ENCODE measurements at regions not wholly inside any gene's neighbourhood (a gene's known extent, or its start where the extent isn't known, plus 50 kb on each side); places are given as distances from the start of the nearest gene placed in this dataset.

DNA sequence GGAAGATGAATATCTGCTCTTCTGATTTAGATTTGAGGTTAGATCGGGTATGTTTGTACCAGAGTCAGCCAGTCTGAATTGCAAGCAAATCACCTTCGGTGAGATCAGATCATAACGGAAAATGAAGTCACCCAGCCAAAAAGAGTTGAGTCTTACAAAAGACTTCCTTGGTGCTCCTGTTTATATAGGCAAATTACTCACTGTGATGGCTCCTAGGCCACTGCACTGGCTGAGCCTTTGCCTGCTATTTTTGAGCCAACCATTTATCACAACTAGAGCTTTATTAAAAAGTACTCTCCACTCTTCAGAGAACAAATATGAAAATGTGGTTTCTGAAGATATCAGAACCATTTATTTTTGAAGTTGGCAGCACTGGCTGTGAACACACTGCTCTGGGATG, 277.7 kb upstream of the PCSK5 start:
- ATAC-seq (ENCODE audit: low read depth), result no peak
- Mint-ChIP-seq H3K27ac (no peak overlapping the region), H3K36me3 (no peaks in the 10 kb centered on the region), H3K27me3 (peaks cover 6% of the 10 kb centered on the region), H3K4me1 (no peaks in the 10 kb centered on the region), H3K4me3 (no peak overlapping the region), H3K9me3 (no peaks in the 10 kb centered on the region)
- POLR2A ChIA-PET, result no interaction called here
- no peak for DNase-seq

DNA sequence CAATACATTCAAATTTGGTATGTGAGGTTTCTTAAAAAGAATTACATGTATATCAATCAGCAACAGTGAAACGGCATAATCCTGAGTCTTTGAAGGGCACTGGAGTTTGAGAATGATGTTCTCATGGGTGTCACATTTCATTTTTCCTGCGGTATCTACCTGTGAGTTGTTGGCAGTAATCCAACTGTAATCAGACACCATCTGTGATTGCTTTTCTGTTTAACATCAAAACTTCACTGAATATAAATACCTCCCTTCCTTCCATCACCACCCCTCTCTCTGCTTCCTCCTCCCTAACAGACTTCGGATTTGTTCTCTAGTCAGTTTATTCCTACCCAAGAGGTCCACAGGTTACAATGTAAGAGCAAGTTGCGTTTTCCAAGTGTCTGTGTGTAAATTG, 275.2 kb upstream of the PCSK5 start:
- Mint-ChIP-seq H3K36me3 (no peaks in the 10 kb centered on the region), H3K9me3 (no peaks in the 10 kb centered on the region), H3K4me1 (no peaks in the 10 kb centered on the region), H3K27ac (no peak overlapping the region), H3K27me3 (peaks cover 6% of the 10 kb centered on the region), H3K4me3 (no peak overlapping the region)
- no peak for ATAC-seq (ENCODE audit: low read depth)
- POLR2A ChIA-PET, result no interaction called here
- DNase-seq, result no peak

DNA sequence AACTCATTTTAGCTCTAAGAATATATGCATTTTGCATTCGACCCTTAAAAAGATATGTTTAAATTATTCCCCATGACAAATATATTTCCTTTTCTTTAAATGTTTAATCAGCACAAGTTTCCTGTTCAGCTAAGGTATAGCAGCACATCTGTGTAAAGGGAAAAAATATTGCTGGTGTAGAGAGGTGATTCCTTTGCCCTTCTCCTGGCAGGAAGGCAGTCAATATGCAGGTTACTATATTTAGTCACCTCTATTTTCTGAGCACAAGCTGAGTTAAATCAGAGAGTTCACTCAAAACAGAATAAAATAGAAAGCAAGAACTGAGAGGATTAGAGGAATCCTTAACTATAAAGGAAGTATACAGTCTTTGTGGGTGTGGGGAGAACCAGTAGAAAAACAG, 274.4 kb upstream of the PCSK5 start:
- POLR2A ChIA-PET, result no interaction called here
- Mint-ChIP-seq H3K4me3 (no peak overlapping the region), H3K36me3 (no peaks in the 10 kb centered on the region), H3K4me1 (no peaks in the 10 kb centered on the region), H3K27me3 (peaks cover 6% of the 10 kb centered on the region), H3K9me3 (no peaks in the 10 kb centered on the region), H3K27ac (no peak overlapping the region)
- ATAC-seq (ENCODE audit: low read depth) (no peak), DNase-seq (no peak)

DNA sequence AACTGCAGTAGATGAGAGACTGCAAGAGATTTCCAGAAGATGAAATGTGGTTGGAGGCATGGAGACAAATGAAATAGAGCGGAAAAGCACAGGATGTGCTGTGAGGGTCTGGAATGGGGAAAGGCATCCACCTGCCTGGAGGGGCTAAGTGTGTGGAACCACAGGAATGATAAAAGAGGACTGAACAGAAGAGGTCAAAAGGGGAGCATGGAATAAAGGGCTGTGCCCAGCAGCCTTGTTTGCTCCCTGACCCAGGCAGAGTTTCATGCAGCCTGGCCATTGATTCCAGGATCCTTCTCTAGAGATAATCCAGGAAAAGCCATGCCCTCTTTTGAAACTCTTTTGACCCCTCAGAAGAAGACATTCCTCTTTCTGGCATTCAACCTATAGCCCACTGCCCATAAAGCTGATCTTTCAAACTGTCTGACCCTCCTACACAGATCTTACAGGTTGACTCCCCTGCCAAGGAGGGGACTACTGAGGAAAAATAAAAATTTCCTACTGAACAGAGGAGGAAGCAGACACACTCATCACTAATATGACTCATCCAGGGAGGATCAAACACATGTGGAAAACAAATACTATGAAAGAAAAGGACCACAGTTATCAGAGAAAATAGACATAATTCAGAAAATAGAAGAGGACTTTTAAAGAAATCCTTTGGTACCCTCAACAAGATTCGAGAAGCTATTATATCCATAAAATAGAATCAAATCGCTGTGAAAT, 273.5 kb upstream of the PCSK5 start:
- H3K27me3 Mint-ChIP-seq, result peaks cover 8% of the 10 kb centered on the region
- no peaks in the 10 kb centered on the region for H3K36me3 Mint-ChIP-seq
- ATAC-seq (ENCODE audit: low read depth), result no peak
- H3K27ac Mint-ChIP-seq, result no peak overlapping the region
- POLR2A ChIA-PET, result no interaction called here
- no peak for DNase-seq
- no peaks in the 10 kb centered on the region for H3K4me1 Mint-ChIP-seq
- H3K9me3 Mint-ChIP-seq, result no peaks in the 10 kb centered on the region
- H3K4me3 Mint-ChIP-seq, result no peak overlapping the region

DNA sequence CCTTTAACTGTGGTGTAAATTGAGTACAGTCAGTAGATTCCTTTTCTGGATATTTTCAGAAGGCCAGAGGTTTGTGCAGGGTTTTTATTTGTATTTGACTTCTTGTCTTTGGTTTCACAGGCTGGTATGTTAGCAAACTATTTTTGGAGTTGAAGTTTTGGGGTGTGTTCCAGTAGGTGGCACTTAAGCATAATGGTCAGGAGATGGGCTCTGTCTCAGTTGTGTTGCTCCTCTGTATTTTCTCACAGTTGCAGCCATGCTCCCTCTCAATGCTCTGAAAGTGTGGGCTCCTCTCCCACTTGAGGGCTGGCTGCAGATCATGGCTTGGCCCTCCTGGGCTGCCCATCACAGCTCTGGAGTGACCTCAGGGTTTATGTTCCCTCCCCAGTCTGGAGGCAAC, 267.0 kb upstream of the PCSK5 start:
- Mint-ChIP-seq H3K27me3 (peaks cover 9% of the 10 kb centered on the region), H3K36me3 (no peaks in the 10 kb centered on the region), H3K9me3 (no peaks in the 10 kb centered on the region), H3K4me3 (no peak overlapping the region), H3K27ac (no peak overlapping the region), H3K4me1 (no peaks in the 10 kb centered on the region)
- ATAC-seq (ENCODE audit: low read depth) (no peak), DNase-seq (no peak)
- POLR2A ChIA-PET, result no interaction called here

DNA sequence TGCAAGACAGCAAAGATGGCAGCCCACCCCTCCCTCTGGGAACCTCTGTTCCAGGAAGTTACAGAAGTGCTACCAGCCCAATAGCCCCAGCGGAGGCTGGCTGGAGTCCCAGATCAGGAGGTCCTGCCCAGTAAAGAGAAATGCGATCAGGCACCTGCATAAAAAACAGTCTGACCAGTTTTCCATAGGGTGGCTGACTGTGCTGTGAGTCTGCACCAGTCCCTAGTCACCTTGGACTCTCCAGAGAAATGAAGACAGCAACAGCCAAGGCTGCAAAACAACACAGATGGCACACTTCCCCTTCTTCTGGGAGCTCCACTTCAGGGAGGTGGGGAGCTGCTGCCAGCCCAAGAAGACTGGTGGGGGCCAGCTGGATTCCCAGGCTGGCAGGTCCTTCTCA, 265.5 kb upstream of the PCSK5 start:
- no peak overlapping the region for H3K27ac Mint-ChIP-seq
- H3K4me3 Mint-ChIP-seq, result no peak overlapping the region
- H3K9me3 Mint-ChIP-seq, result no peaks in the 10 kb centered on the region
- no peak for ATAC-seq (ENCODE audit: low read depth)
- DNase-seq, result no peak
- H3K27me3 Mint-ChIP-seq, result peaks cover 9% of the 10 kb centered on the region
- H3K36me3 Mint-ChIP-seq, result no peaks in the 10 kb centered on the region
- H3K4me1 Mint-ChIP-seq, result no peaks in the 10 kb centered on the region
- POLR2A ChIA-PET, result no interaction called here

DNA sequence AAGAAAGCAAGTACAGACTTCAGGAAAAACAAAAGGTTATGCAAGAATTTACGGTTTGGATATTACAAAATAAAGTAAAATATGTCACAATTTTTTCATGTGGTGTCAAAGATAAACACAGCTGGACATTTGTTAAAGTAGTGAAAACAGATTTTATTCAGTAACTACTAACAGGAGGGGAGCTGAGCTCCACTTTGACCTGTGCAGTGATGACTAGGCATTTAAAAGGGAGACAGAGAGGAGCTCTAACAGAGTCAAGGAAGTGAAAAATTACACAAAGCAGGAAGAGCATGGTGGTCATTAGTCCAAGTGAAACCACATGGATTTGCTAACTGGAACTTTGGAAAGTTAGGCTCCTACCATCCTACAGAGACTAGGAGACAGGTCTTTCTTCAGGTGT, 263.6 kb upstream of the PCSK5 start:
- ATAC-seq (ENCODE audit: low read depth) (no peak), DNase-seq (no peak)
- H3K27ac Mint-ChIP-seq, result no peak overlapping the region

DNA sequence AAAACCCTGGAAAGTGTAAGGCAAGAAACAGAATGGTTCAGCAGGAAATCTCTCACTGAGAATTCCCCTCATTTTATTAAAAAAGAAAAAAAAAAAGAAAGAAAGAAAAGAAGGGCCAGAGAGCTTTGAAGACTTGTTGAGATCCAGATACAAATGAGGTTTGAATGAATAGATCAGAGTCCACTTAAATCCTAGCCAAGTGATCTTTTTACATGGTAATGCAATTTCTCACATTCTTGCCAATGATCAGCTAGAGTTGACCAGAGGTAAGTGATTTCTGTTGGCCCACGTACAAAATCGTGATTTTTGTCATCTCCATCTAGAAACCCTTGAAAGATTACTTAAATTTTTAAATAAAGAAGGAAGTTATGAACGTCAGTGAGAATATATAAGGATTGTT, 261.5 kb upstream of the PCSK5 start:
- ATAC-seq (ENCODE audit: low read depth), result no peak
- H3K4me1 Mint-ChIP-seq, result no peaks in the 10 kb centered on the region
- no peaks in the 10 kb centered on the region for H3K9me3 Mint-ChIP-seq
- no peak for DNase-seq
- POLR2A ChIA-PET, result no interaction called here
- no peak overlapping the region for H3K4me3 Mint-ChIP-seq
- H3K27me3 Mint-ChIP-seq, result peaks cover 2% of the 10 kb centered on the region
- H3K36me3 Mint-ChIP-seq, result no peaks in the 10 kb centered on the region
- no peak overlapping the region for H3K27ac Mint-ChIP-seq

More for the DNA sequence above, 263.6 kb upstream of the PCSK5 start:
- POLR2A ChIA-PET, result no interaction called here
- H3K4me1 Mint-ChIP-seq, result no peaks in the 10 kb centered on the region
- no peak overlapping the region for H3K4me3 Mint-ChIP-seq
- H3K9me3 Mint-ChIP-seq, result no peaks in the 10 kb centered on the region
- H3K36me3 Mint-ChIP-seq, result no peaks in the 10 kb centered on the region
- H3K27me3 Mint-ChIP-seq, result peaks cover 6% of the 10 kb centered on the region

DNA sequence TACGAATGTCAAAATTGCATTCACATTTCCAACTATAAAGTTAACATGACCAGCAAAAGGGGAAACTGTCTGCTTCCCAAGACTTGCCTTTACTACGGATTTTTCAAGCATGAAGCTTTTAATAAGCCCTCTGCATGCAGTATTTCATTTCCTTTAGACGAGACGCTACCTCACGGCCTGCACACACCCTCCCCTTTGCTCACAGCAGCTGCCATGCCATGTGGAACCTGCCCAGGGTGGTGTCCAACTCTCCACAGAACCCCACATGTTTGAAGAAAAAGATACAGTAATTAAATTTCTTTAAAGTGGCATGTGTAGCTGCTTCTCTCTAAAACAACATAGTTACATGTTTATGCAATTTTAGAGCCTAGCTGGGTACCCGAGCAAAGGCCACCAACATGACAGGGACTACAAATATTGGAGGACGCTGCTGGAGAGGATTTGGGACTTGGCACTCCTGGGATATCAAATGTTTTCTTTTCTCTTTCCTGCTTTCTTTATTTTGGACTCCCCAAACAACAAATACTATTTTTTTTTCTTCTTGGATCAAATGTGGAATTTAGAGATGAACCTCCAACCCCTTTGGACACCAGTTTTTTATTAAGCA, 256.9 kb upstream of the PCSK5 start:
- ATAC-seq (ENCODE audit: low read depth) (no peak), DNase-seq (no peak)
- POLR2A ChIA-PET, result no interaction called here
- Mint-ChIP-seq H3K4me1 (peaks cover 2% of the 10 kb centered on the region), H3K4me3 (no peak overlapping the region), H3K36me3 (no peaks in the 10 kb centered on the region), H3K27me3 (peaks cover 2% of the 10 kb centered on the region), H3K9me3 (no peaks in the 10 kb centered on the region), H3K27ac (no peak overlapping the region)

DNA sequence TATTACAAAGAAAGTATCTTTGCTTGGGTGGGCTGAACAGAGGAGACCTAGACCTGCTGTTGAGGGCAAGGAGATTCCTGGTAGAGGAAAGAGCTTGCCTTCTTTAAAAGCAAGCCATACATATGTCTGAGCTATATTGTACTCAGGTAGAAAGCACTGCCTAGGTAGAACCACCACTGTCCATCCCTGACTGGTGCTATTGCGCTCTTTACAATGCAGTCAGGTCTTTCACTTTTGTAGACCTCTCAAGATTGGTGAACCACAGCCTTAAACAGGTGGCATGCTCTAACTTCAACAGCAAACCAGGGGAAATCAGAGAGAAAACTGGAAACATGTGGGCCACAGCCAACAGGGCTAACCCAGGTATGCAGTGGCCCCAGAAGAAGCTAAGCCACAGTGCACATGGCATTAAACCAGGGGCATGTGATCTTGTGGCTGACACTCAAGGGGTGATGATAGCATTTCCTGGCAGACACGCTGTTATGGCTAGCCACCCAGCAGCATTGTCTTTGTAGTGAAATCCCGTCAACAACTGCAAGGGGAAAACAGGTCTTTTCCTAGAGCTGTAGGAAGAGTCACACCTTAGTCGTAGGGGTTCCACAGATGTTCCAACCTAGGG, 253.9 kb upstream of the PCSK5 start:
- Mint-ChIP-seq H3K27ac (no peak overlapping the region), H3K36me3 (no peaks in the 10 kb centered on the region), H3K4me1 (peaks cover 2% of the 10 kb centered on the region), H3K4me3 (no peak overlapping the region), H3K27me3 (peaks cover 2% of the 10 kb centered on the region), H3K9me3 (no peaks in the 10 kb centered on the region)
- ATAC-seq (ENCODE audit: low read depth) (no peak), DNase-seq (no peak)
- POLR2A ChIA-PET, result no interaction called here

DNA sequence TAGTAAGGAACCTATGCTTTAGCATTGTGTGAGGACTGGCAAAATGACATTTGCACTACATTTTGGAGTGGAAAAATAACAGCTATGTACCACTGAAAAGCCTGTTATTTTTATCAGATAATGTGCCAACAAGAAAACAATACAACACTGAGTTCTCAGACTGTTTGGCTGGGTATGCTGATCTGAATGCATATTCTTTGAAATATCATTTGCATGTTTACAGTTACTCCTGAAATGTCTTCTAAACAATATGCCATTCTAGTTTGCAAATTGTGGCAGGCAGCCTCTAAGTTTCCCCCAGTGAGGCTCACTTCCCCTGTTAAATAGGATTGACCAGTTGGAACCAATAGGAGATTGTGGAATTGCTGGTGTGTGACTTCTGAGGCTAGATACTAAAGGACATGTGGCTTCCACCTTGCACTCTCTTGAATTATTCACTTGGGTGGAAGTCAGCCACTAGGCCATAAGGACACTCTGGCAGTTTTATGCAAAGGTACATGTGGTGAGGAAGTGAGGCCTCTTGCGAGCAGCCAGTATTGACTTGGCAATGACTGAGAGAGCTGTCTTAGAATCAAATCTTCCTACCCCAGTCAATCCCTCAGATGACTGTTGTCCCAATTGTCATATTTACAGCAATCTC, 250.4 kb upstream of the PCSK5 start:
- ATAC-seq (ENCODE audit: low read depth) (no peak), DNase-seq (no peak)
- POLR2A ChIA-PET, result no interaction called here
- no peak overlapping the region for H3K4me3 Mint-ChIP-seq
- no peak overlapping the region for H3K27ac Mint-ChIP-seq
- no peaks in the 10 kb centered on the region for H3K36me3 Mint-ChIP-seq
- H3K27me3 Mint-ChIP-seq, result peaks cover 2% of the 10 kb centered on the region
- no peaks in the 10 kb centered on the region for H3K9me3 Mint-ChIP-seq
- H3K4me1 Mint-ChIP-seq, result peaks cover 2% of the 10 kb centered on the region

DNA sequence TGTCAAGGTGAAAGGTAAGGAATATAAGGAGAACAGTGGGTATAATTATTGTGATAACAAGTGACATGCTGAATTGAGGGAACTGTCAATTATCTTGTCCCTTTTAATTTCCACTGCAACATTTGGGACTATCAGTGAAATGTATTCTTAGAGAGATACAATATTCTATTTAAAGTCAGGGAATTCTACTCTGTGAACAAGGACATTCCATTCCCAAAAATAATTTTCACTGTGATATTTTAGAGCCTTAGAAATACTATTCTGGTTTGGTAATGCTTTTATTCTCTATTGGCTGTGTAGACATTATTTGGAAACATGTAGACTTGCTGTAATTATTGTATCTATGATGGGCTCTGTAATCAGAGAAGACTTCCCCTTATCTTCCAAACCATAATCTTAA, 248.0 kb upstream of the PCSK5 start:
- DNase-seq (no peak), ATAC-seq (ENCODE audit: low read depth) (no peak)
- POLR2A ChIA-PET, result no interaction called here
- no peaks in the 10 kb centered on the region for H3K36me3 Mint-ChIP-seq
- H3K9me3 Mint-ChIP-seq, result no peaks in the 10 kb centered on the region
- H3K4me3 Mint-ChIP-seq, result no peak overlapping the region
- H3K27ac Mint-ChIP-seq, result no peak overlapping the region
- no peaks in the 10 kb centered on the region for H3K4me1 Mint-ChIP-seq
- peaks cover 2% of the 10 kb centered on the region for H3K27me3 Mint-ChIP-seq

DNA sequence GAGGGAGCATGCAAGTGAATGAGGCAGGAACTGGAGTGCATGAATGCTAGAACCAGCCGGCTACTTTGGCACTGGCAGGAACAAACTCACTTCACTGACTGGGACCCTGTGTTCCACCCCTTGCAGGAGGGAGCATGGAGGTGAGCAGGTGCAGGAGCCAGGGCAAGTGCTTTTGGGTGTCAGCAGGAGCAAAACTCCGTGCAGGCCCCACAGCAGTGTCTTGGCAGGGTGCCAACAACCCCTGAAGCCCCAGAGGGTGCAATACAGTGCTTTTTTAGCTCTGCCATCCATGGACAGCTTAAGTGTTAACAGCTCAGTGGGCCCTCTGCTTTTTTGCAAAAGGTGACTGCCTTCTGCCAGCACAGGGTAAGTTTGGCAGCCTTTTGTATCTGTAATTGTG, 245.8 kb upstream of the PCSK5 start:
- Mint-ChIP-seq H3K27me3 (peaks cover 2% of the 10 kb centered on the region), H3K36me3 (no peaks in the 10 kb centered on the region), H3K4me3 (no peak overlapping the region), H3K9me3 (no peaks in the 10 kb centered on the region), H3K27ac (no peak overlapping the region), H3K4me1 (no peaks in the 10 kb centered on the region)
- DNase-seq (no peak), ATAC-seq (ENCODE audit: low read depth) (no peak)
- POLR2A ChIA-PET, result no interaction called here

DNA sequence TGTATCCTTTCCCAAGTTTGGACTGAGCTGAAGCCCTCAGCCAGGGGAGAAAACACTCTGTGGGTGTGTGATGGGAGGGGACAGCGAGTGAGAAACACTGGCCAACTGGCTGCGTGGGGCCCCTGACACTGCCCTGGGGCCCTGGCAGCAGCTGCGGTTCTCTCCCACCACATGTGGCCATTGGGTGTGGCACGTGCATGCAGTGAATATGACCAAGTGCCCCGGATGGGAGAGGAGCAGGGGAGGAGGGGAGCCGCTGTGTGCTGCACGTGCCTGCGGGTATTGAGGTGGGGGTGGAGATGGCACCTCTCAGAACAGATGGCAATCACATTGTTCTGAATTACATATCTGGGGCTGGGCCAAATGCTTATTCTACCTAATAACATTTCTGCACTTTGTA, 242.4 kb upstream of the PCSK5 start:
- Mint-ChIP-seq H3K27me3 (peaks cover 13% of the 10 kb centered on the region), H3K9me3 (no peaks in the 10 kb centered on the region), H3K4me1 (no peaks in the 10 kb centered on the region), H3K4me3 (no peak overlapping the region), H3K36me3 (no peaks in the 10 kb centered on the region), H3K27ac (no peak overlapping the region)
- no peak for ATAC-seq (ENCODE audit: low read depth)
- POLR2A ChIA-PET, result no interaction called here
- no peak for DNase-seq
